SU-DHL-6 (cell line): ENCODE measurements at regions not wholly inside any gene's neighbourhood (a gene's known extent, or its start where the extent isn't known, plus 50 kb on each side); places are given as distances from the start of the nearest gene placed in this dataset.

Experiments
- EZH2phosphoT487 ChIP-seq: fragments of 200-600 bp; sonication (generic), shearing (Covaris generic); conservative IDR thresholded peaks from 2 replicates; pipeline ENCODE4 v1.6.1; 2018; ENCODE audit warnings: mild to moderate bottlenecking, antibody characterized with exemption, low read length, moderate library complexity, mixed read lengths
- TF ChIP-seq, protein P1 (sequence below): fragments of 200-600 bp; sonication (generic); IDR thresholded peaks from one replicate; pipeline ENCODE4 v1.5.1; 2017; ENCODE audit warnings: antibody characterized with exemption, mild to moderate bottlenecking, low read length, moderate library complexity; ENCODE audit not compliant: insufficient read depth, poor library complexity, severe bottlenecking

DNA sequence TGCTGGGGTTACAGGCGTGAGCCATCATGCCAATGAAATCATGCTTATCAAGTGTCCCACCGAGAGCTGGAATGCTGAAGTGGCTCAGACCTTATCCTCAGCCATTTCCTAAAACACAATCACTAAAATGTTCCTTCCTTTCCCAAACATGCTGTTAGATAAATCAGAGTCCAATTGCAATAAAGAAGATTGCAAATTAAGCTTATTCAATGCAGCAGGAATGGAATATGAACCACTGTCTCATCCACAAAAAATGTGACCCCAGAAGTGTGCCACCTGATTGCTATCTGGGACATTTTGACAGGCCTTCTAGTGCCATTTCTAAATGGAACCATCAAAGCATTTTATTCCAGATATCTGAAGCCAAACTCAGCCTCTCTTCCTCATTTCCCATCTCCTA lies 205.5 kb upstream of the CDH11 start:
- no peak for TF ChIP-seq EZH2phosphoT487
- TF ChIP-seq, protein P1, sequence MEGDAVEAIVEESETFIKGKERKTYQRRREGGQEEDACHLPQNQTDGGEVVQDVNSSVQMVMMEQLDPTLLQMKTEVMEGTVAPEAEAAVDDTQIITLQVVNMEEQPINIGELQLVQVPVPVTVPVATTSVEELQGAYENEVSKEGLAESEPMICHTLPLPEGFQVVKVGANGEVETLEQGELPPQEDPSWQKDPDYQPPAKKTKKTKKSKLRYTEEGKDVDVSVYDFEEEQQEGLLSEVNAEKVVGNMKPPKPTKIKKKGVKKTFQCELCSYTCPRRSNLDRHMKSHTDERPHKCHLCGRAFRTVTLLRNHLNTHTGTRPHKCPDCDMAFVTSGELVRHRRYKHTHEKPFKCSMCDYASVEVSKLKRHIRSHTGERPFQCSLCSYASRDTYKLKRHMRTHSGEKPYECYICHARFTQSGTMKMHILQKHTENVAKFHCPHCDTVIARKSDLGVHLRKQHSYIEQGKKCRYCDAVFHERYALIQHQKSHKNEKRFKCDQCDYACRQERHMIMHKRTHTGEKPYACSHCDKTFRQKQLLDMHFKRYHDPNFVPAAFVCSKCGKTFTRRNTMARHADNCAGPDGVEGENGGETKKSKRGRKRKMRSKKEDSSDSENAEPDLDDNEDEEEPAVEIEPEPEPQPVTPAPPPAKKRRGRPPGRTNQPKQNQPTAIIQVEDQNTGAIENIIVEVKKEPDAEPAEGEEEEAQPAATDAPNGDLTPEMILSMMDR = no peak
